HCT116 (cell line): ENCODE measurements at regions not wholly inside any gene's neighbourhood (a gene's known extent, or its start where the extent isn't known, plus 50 kb on each side); places are given as distances from the start of the nearest gene placed in this dataset.

Experiments
- ATAC-seq: fragments of 200-7000 bp; cut with Tn5 transposase; 2 replicates; pipeline ENCODE4 v1.9.1; 2020; ENCODE audit warnings: mild to moderate bottlenecking, moderate library complexity
- BruUV-seq: library from RNA; stranded (reverse); fragments of 400-500 nt; replicated peaks from 2 replicates; lab custom pipeline; 2021; lab: Mats Ljungman, UMichigan
- CTCF ChIA-PET: fragments of 300-600 bp; sonication (Branson Sonifier 250); formaldehyde crosslinking; loops from one replicate; lab custom pipeline; 2021; ENCODE audit warnings: antibody characterized with exemption; lab: Charles Lee
- POLR2A ChIA-PET: fragments of 300-600, 350-600 bp; sonication (Branson Sonifier 250); formaldehyde crosslinking; loops from one replicate; lab custom pipeline; 2021; ENCODE audit warnings: antibody characterized with exemption; lab: Charles Lee
- RAD21 ChIA-PET, 2 experiments: fragments of 300-600 bp; sonication (Branson Sonifier 250); formaldehyde crosslinking; loops; one replicate each; lab custom pipeline; 2023; ENCODE audit warnings: low total read pairs in 2 of 2; ENCODE audit not compliant: uncharacterized antibody in 2 of 2, unreplicated experiment in 2 of 2, low non-redundant PET in 1 of 2; lab: Charles Lee
- DNase-seq: peaks from one replicate; pipeline ENCODE4 v3.0.0-alpha.2; 2010; ENCODE audit warnings: low read depth, low spot score
- H2AFZ ChIP-seq: fragments of 200-600 bp; shearing (Covaris generic), sonication (generic); 2 replicates; pipeline ENCODE4 v1.6.1; 2017; ENCODE audit warnings: low read depth, mixed run types, mixed read lengths, antibody characterized with exemption, low read length; ENCODE audit not compliant: poor library complexity, severe bottlenecking
- H3K27ac ChIP-seq: 2 replicates; pipeline ENCODE4 v1.5.1; 2012; ENCODE audit warnings: low read depth, low read length
- H3K27me3 ChIP-seq: fragments of 200-600 bp; sonication (generic); 2 replicates; pipeline ENCODE4 v1.6.1; 2016; ENCODE audit warnings: mixed run types, low read length, mixed read lengths; ENCODE audit not compliant: insufficient read depth
- H3K36me3 ChIP-seq, 2 experiments: fragments of 200-500 bp in 1 of 2; fragments of 200-600 bp in 1 of 2; sonication (Bioruptor generic) in 1 of 2; sonication (generic) in 1 of 2; 2 replicates each; pipeline versions ENCODE4 v1.5.1 to v1.6.1; 2014 to 2016; ENCODE audit warnings: low read length in 2 of 2, inconsistent platforms in 1 of 2, mixed read lengths in 1 of 2, mixed run types in 1 of 2; ENCODE audit not compliant: insufficient read depth in 2 of 2, control insufficient read depth in 1 of 2
- H3K4me1 ChIP-seq, 2 experiments: fragments of 200-600 bp in 1 of 2; sonication (generic) in 1 of 2; 2 replicates each; pipeline versions ENCODE4 v1.5.1 to v1.6.1; 2012 to 2017; ENCODE audit warnings: low read length in 2 of 2, inconsistent platforms in 1 of 2, mild to moderate bottlenecking in 1 of 2, mixed read lengths in 1 of 2, mixed run types in 1 of 2, moderate library complexity in 1 of 2; ENCODE audit not compliant: insufficient read depth in 2 of 2, control insufficient read depth in 1 of 2
- H3K4me2 ChIP-seq: fragments of 200-600 bp; sonication (generic); 2 replicates; pipeline ENCODE4 v1.6.1; 2017; ENCODE audit warnings: mixed run types, low read length, mixed read lengths
- H3K4me3 ChIP-seq, 2 experiments: fragments of 200-600 bp in 1 of 2; sonication (generic) in 1 of 2; replicated peaks in 1 of 2; 2 replicates each; pipeline ENCODE4 v1.5.1; 2011 to 2016; ENCODE audit warnings: low read length in 2 of 2, control low read depth in 1 of 2, low read depth in 1 of 2, mild to moderate bottlenecking in 1 of 2, mixed read lengths in 1 of 2, mixed run types in 1 of 2
- H3K79me2 ChIP-seq: fragments of 200-600 bp; sonication (generic); 2 replicates; pipeline ENCODE4 v1.6.1; 2017; ENCODE audit warnings: mild to moderate bottlenecking, mixed run types, low read length, moderate library complexity, mixed read lengths; ENCODE audit not compliant: insufficient read depth
- H3K9ac ChIP-seq: fragments of 200-600 bp; sonication (generic); 2 replicates; pipeline ENCODE4 v1.6.1; 2016; ENCODE audit warnings: low read length, mixed read lengths
- H3K9me2 ChIP-seq: fragments of 200-600 bp; sonication (generic), shearing (Covaris generic); 2 replicates; pipeline ENCODE4 v1.6.1; 2017; ENCODE audit warnings: mixed run types, mild to moderate bottlenecking, moderate library complexity; ENCODE audit not compliant: insufficient read depth
- H3K9me3 ChIP-seq, 2 experiments: fragments of 200-500 bp in 1 of 2; fragments of 200-600 bp in 1 of 2; sonication (Bioruptor generic) in 1 of 2; sonication (generic) in 1 of 2; 2 replicates each; pipeline ENCODE4 v1.6.1; 2014 to 2017; ENCODE audit warnings: low read length in 2 of 2, mixed read lengths in 2 of 2, inconsistent platforms in 1 of 2, low read depth in 1 of 2, mild to moderate bottlenecking in 1 of 2, mixed run types in 1 of 2, moderate library complexity in 1 of 2; ENCODE audit not compliant: control insufficient read depth in 1 of 2, insufficient read depth in 1 of 2
- H4K20me1 ChIP-seq: fragments of 200-600 bp; sonication (generic), shearing (Covaris generic); 2 replicates; pipeline ENCODE4 v1.6.1; 2017; ENCODE audit warnings: mixed run types, mild to moderate bottlenecking, moderate library complexity; ENCODE audit not compliant: insufficient read depth
- ATF3 ChIP-seq: IDR thresholded peaks from 2 replicates; pipeline ENCODE4 v1.6.1; 2012
- EGR1 ChIP-seq: IDR thresholded peaks from 2 replicates; pipeline ENCODE4 v1.6.1; 2012; ENCODE audit warnings: low read depth
- ELF1 ChIP-seq: IDR thresholded peaks from 2 replicates; pipeline ENCODE4 v1.6.1; 2012; ENCODE audit warnings: low read depth, borderline replicate concordance
- EZH2 ChIP-seq: fragments of 200-600 bp; sonication (generic); IDR thresholded peaks from 2 replicates; pipeline ENCODE4 v1.6.1; 2017; ENCODE audit warnings: antibody characterized with exemption, mixed run types
- EZH2phosphoT487 ChIP-seq: fragments of 200-600 bp; IDR thresholded peaks from 2 replicates; pipeline ENCODE4 v1.6.1; 2018; ENCODE audit warnings: antibody characterized with exemption, borderline replicate concordance
- FOSL1 ChIP-seq: IDR thresholded peaks from 2 replicates; pipeline ENCODE4 v1.6.1; 2012; ENCODE audit warnings: low read depth
- JUND ChIP-seq: IDR thresholded peaks from 2 replicates; pipeline ENCODE4 v1.6.1; 2012
- POLR2AphosphoS5 ChIP-seq: IDR thresholded peaks from 2 replicates; pipeline ENCODE4 v1.6.1; 2011; ENCODE audit warnings: mild to moderate bottlenecking, low read depth, low read length, moderate library complexity
- RAD21 ChIP-seq: IDR thresholded peaks from 2 replicates; pipeline ENCODE4 v1.6.1; 2012; ENCODE audit warnings: low read depth, mild to moderate bottlenecking
- REST ChIP-seq: IDR thresholded peaks from 2 replicates; pipeline ENCODE4 v1.6.1; 2012; ENCODE audit warnings: low read depth
- SP1 ChIP-seq: IDR thresholded peaks from 2 replicates; pipeline ENCODE4 v1.6.1; 2012; ENCODE audit warnings: low read depth
- TCF7L2 ChIP-seq: IDR thresholded peaks from 2 replicates; pipeline ENCODE4 v1.7.0; 2011; ENCODE audit warnings: borderline replicate concordance, inconsistent platforms; ENCODE audit not compliant: insufficient read depth, insufficient read length; ENCODE audit errors: extremely low read depth
- ZNF274 ChIP-seq: fragments of 200-500 bp; sonication (Bioruptor generic); IDR thresholded peaks from 2 replicates; pipeline ENCODE4 v1.6.1; 2014; ENCODE audit warnings: mild to moderate bottlenecking, low read depth, low read length, inconsistent platforms
- intact Hi-C: fragments of 100-400 bp; cut with micrococcal nuclease; formaldehyde crosslinking; loops from 2 replicates; pipeline ENCODE4 v1.10.0; 2022
- TF ChIP-seq, protein P1 (sequence below), 3 experiments: fragments of 200-600 bp in 1 of 3; sonication (generic) in 1 of 3; IDR thresholded peaks in 2 of 3; conservative IDR thresholded peaks in 1 of 3; 2 replicates each; pipeline ENCODE4 v1.5.1; 2012 to 2017; ENCODE audit warnings: low read depth in 2 of 3, low read length in 2 of 3, antibody characterized with exemption in 1 of 3, borderline replicate concordance in 1 of 3, control low read depth in 1 of 3, mild to moderate bottlenecking in 1 of 3, mixed read lengths in 1 of 3, mixed run types in 1 of 3, moderate library complexity in 1 of 3; ENCODE audit not compliant: insufficient read depth in 1 of 3
- TF ChIP-seq, protein P2 (sequence below): IDR thresholded peaks from 2 replicates; pipeline ENCODE4 v1.6.1; 2012
- TF ChIP-seq, protein P3 (sequence below): IDR thresholded peaks from 2 replicates; pipeline ENCODE4 v1.6.1; 2011; ENCODE audit warnings: mild to moderate bottlenecking, low read length, moderate library complexity; ENCODE audit not compliant: insufficient replicate concordance; ENCODE audit errors: extremely low read depth

DNA sequence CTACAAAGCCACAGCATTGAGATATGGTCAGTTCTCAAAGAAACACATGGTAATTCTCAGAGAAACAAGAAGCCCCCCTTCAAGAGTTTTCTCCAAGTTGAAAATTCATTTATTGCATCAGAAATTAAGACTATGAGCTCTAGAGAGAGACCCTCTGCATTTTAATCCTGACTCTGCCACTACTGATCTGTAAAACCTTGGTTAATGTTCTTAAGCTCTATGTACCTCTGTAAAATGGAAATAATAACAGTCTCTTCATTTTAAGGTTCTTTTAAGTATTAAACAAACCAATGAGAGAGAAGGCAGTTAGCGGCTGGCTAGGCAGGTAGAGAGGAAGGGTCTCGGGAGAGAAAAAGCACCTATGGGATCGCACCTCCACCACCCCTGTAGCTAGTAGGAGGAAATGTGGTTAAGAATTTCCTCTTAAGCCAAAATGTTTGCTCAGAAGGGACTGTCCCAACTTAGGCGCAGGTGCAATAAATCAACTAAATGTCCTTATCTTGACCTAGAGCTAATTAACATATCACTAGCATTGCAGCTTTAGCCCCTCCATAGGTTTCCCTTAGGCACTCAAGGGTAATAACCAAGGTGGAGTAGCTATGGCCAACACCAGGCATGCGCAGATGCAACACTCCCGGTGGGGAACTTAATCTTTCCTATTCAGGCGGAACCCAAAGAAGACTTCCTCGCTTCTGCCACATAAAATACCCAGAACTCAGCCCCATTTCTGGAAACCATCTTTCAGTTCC lies 1685.4 kb downstream of the MRPL39 start:
- CTCF ChIA-PET = no interaction called here
- Histone ChIP-seq H3K9me3 (peaks cover 10 to 21% of the 10 kb centered on the region in 2 experiments; a peak in 2 of 4 replicates), H3K4me1 (no peaks in the 10 kb centered on the region), H3K9me2 (no peaks in the 10 kb centered on the region), H3K4me3 (no peak overlapping the region), H2AFZ (no peak overlapping the region), H3K27ac (no peak overlapping the region), H3K79me2 (no peaks in the 10 kb centered on the region), H3K4me2 (no peak overlapping the region), H4K20me1 (no peaks in the 10 kb centered on the region), H3K9ac (no peak overlapping the region), H3K27me3 (no peaks in the 10 kb centered on the region), H3K36me3 (no peaks in the 10 kb centered on the region)
- ATAC-seq = no peak
- no peak for TF ChIP-seq EGR1
- TF ChIP-seq, protein P1, sequence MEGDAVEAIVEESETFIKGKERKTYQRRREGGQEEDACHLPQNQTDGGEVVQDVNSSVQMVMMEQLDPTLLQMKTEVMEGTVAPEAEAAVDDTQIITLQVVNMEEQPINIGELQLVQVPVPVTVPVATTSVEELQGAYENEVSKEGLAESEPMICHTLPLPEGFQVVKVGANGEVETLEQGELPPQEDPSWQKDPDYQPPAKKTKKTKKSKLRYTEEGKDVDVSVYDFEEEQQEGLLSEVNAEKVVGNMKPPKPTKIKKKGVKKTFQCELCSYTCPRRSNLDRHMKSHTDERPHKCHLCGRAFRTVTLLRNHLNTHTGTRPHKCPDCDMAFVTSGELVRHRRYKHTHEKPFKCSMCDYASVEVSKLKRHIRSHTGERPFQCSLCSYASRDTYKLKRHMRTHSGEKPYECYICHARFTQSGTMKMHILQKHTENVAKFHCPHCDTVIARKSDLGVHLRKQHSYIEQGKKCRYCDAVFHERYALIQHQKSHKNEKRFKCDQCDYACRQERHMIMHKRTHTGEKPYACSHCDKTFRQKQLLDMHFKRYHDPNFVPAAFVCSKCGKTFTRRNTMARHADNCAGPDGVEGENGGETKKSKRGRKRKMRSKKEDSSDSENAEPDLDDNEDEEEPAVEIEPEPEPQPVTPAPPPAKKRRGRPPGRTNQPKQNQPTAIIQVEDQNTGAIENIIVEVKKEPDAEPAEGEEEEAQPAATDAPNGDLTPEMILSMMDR (IDR thresholded peaks at IDR 0.05 in 2 of 3, conservative IDR thresholded peaks at IDR 0.05 in 1 of 3; ENCODE audit: borderline replicate concordance in 1 of 3, insufficient read depth in 1 of 3, low read depth in 2 of 3, low read length in 2 of 3) = no peak
- no peak for TF ChIP-seq TCF7L2
- TF ChIP-seq ELF1 = no peak
- TF ChIP-seq EZH2 = no peak
- no peak for TF ChIP-seq POLR2AphosphoS5
- TF ChIP-seq SP1 = no peak
- TF ChIP-seq, protein P2, sequence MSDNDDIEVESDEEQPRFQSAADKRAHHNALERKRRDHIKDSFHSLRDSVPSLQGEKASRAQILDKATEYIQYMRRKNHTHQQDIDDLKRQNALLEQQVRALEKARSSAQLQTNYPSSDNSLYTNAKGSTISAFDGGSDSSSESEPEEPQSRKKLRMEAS = no peak
- TF ChIP-seq, protein P3, sequence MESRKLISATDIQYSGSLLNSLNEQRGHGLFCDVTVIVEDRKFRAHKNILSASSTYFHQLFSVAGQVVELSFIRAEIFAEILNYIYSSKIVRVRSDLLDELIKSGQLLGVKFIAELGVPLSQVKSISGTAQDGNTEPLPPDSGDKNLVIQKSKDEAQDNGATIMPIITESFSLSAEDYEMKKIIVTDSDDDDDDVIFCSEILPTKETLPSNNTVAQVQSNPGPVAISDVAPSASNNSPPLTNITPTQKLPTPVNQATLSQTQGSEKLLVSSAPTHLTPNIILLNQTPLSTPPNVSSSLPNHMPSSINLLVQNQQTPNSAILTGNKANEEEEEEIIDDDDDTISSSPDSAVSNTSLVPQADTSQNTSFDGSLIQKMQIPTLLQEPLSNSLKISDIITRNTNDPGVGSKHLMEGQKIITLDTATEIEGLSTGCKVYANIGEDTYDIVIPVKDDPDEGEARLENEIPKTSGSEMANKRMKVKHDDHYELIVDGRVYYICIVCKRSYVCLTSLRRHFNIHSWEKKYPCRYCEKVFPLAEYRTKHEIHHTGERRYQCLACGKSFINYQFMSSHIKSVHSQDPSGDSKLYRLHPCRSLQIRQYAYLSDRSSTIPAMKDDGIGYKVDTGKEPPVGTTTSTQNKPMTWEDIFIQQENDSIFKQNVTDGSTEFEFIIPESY = no peak
- no peak for TF ChIP-seq EZH2phosphoT487
- TF ChIP-seq RAD21 = no peak
- no peak for TF ChIP-seq FOSL1
- TF ChIP-seq ATF3 = no peak
- no peak for TF ChIP-seq JUND
- no peak for TF ChIP-seq REST
- no peak for TF ChIP-seq ZNF274
- POLR2A ChIA-PET = no interaction called here
- RAD21 ChIA-PET = no interaction called here
- BruUV-seq = no TSS peak
- intact Hi-C loops = no loop called here
- no peak for DNase-seq
